H9 (cell line): ENCODE measurements at regions not wholly inside any gene's neighbourhood (a gene's known extent, or its start where the extent isn't known, plus 50 kb on each side); places are given as distances from the start of the nearest gene placed in this dataset.

Experiments used
- DNase-seq: peaks from one replicate; pipeline ENCODE4 v3.0.0-alpha.2; 2017
- H2AFZ ChIP-seq: one replicate; pipeline ENCODE4 v1.6.1; 2013; ENCODE audit warnings: mild to moderate bottlenecking, low read length, control low read depth, moderate library complexity
- H2AK5ac ChIP-seq: 2 replicates; pipeline ENCODE4 v1.6.1; 2013; ENCODE audit warnings: low read length, control low read depth, mixed read lengths; ENCODE audit not compliant: insufficient read length
- H2BK120ac ChIP-seq: one replicate; pipeline ENCODE4 v1.6.1; 2013; ENCODE audit warnings: low read depth, mild to moderate bottlenecking, low read length, control low read depth, inconsistent platforms; ENCODE audit not compliant: poor library complexity, severe bottlenecking
- H2BK12ac ChIP-seq: 2 replicates; pipeline ENCODE4 v1.6.1; 2013; ENCODE audit warnings: low read length, control low read depth, mixed read lengths, low read depth; ENCODE audit not compliant: insufficient read length
- H2BK15ac ChIP-seq: 2 replicates; pipeline ENCODE4 v1.6.1; 2013; ENCODE audit warnings: low read depth, low read length, control low read depth
- H2BK20ac ChIP-seq: one replicate; pipeline ENCODE4 v1.6.1; 2013; ENCODE audit warnings: low read depth, mild to moderate bottlenecking, low read length, control low read depth, inconsistent platforms; ENCODE audit not compliant: poor library complexity, severe bottlenecking
- H2BK5ac ChIP-seq: 2 replicates; pipeline ENCODE4 v1.6.1; 2013; ENCODE audit warnings: low read length, control low read depth, mixed read lengths; ENCODE audit not compliant: insufficient read length
- H3K14ac ChIP-seq: 2 replicates; pipeline ENCODE4 v1.6.1; 2013; ENCODE audit warnings: low read length, control low read depth; ENCODE audit not compliant: insufficient read depth
- H3K18ac ChIP-seq: 2 replicates; pipeline ENCODE4 v1.6.1; 2013; ENCODE audit warnings: low read depth, mild to moderate bottlenecking, mixed read lengths, low read length, control low read depth; ENCODE audit not compliant: insufficient read length
- H3K23ac ChIP-seq: 2 replicates; pipeline ENCODE4 v1.6.1; 2013; ENCODE audit warnings: low read length, control low read depth, mixed read lengths, low read depth; ENCODE audit not compliant: insufficient read length
- H3K23me2 ChIP-seq: 2 replicates; pipeline ENCODE4 v1.6.1; 2013; ENCODE audit warnings: low read depth, mild to moderate bottlenecking, mixed read lengths, low read length, control low read depth; ENCODE audit not compliant: insufficient read length, poor library complexity, severe bottlenecking
- H3K27ac ChIP-seq: 2 replicates; pipeline ENCODE4 v1.5.1; 2013; ENCODE audit warnings: low read length, control low read depth, mixed read lengths, low read depth; ENCODE audit not compliant: insufficient read length
- H3K27me3 ChIP-seq: 2 replicates; pipeline ENCODE4 v1.6.1; 2013; ENCODE audit warnings: low read length, control low read depth, inconsistent platforms; ENCODE audit not compliant: insufficient read depth
- H3K4ac ChIP-seq: 2 replicates; pipeline ENCODE4 v1.6.1; 2013; ENCODE audit warnings: low read depth, mild to moderate bottlenecking, control low read depth, inconsistent platforms, low read length, moderate library complexity
- H3K4me1 ChIP-seq: 2 replicates; pipeline ENCODE4 v1.6.1; 2013; ENCODE audit warnings: low read length, control low read depth, inconsistent platforms; ENCODE audit not compliant: insufficient read depth
- H3K4me2 ChIP-seq: 2 replicates; pipeline ENCODE4 v1.6.1; 2013; ENCODE audit warnings: low read length, control low read depth, mixed read lengths; ENCODE audit not compliant: insufficient read length, insufficient read depth
- H3K56ac ChIP-seq: 2 replicates; pipeline ENCODE4 v1.6.1; 2013; ENCODE audit warnings: low read depth, mild to moderate bottlenecking, mixed read lengths, low read length, control low read depth; ENCODE audit not compliant: insufficient read length
- H3K79me1 ChIP-seq: 2 replicates; pipeline ENCODE4 v1.6.1; 2013; ENCODE audit warnings: low read depth, mild to moderate bottlenecking, moderate library complexity, low read length, control low read depth, inconsistent platforms; ENCODE audit not compliant: insufficient read depth, poor library complexity, severe bottlenecking
- H3K79me2 ChIP-seq: 2 replicates; pipeline ENCODE4 v1.6.1; 2013; ENCODE audit warnings: low read length, control low read depth, inconsistent platforms; ENCODE audit not compliant: insufficient read depth
- H3K9ac ChIP-seq: 2 replicates; pipeline ENCODE4 v1.6.1; 2013; ENCODE audit warnings: low read length, control low read depth, mixed read lengths; ENCODE audit not compliant: insufficient read length; ENCODE audit errors: extremely low read depth
- H3K9me3 ChIP-seq: one replicate; pipeline ENCODE4 v1.6.1; 2013; ENCODE audit warnings: low read depth, low read length, inconsistent platforms; ENCODE audit not compliant: control insufficient read depth
- H3T11ph ChIP-seq: one replicate; pipeline ENCODE4 v1.6.1; 2013; ENCODE audit warnings: mild to moderate bottlenecking, low read length, control low read depth, inconsistent platforms
- H4K20me1 ChIP-seq: one replicate; pipeline ENCODE4 v1.6.1; 2013; ENCODE audit not compliant: control insufficient read depth, insufficient read length, insufficient read depth
- H4K5ac ChIP-seq: 2 replicates; pipeline ENCODE4 v1.6.1; 2013; ENCODE audit warnings: low read depth, mild to moderate bottlenecking, mixed read lengths, low read length, control low read depth; ENCODE audit not compliant: insufficient read length
- H4K8ac ChIP-seq: replicated peaks from 2 replicates; pipeline ENCODE4 v1.6.1; 2013; ENCODE audit warnings: low read length, control low read depth, mixed read lengths, low read depth; ENCODE audit not compliant: insufficient read length
- H4K91ac ChIP-seq: 2 replicates; pipeline ENCODE4 v1.6.1; 2013; ENCODE audit warnings: low read depth, mild to moderate bottlenecking, moderate library complexity, mixed read lengths, low read length, control low read depth; ENCODE audit not compliant: insufficient read length
- H3K27ac Mint-ChIP-seq, 3 experiments: 2 replicates in 2 of 3; 3 replicates in 1 of 3; pipeline ENCODE4 v1.8.0; 2020 to 2021; ENCODE audit warnings: mixed read lengths in 3 of 3, mild to moderate bottlenecking in 1 of 3, moderate library complexity in 1 of 3
- H3K27me3 Mint-ChIP-seq: 2 replicates; pipeline ENCODE4 v1.8.0; 2021; ENCODE audit warnings: low read depth, mild to moderate bottlenecking, moderate library complexity, mixed read lengths
- H3K36me3 Mint-ChIP-seq, 3 experiments: 2 replicates in 2 of 3; 3 replicates in 1 of 3; pipeline ENCODE4 v1.8.0; 2020 to 2021; ENCODE audit warnings: low read depth in 3 of 3, mixed read lengths in 3 of 3; ENCODE audit not compliant: insufficient read depth in 1 of 3
- H3K4me1 Mint-ChIP-seq, 2 experiments: 2 replicates each; pipeline ENCODE4 v1.8.0; 2020; ENCODE audit warnings: mixed read lengths in 2 of 2
- H3K4me3 Mint-ChIP-seq, 2 experiments: 2 replicates in 1 of 2; 3 replicates in 1 of 2; pipeline ENCODE4 v1.8.0; 2020 to 2021; ENCODE audit warnings: mild to moderate bottlenecking in 2 of 2, mixed read lengths in 2 of 2, moderate library complexity in 1 of 2
- H3K9me3 Mint-ChIP-seq, 2 experiments: 2 replicates in 1 of 2; 3 replicates in 1 of 2; pipeline ENCODE4 v1.8.0; 2020; ENCODE audit warnings: mild to moderate bottlenecking in 2 of 2, mixed read lengths in 2 of 2, moderate library complexity in 1 of 2
- CTCF ChIP-seq: fragments of 200-600 bp; sonication (generic); conservative IDR thresholded peaks from 3 replicates; pipeline ENCODE4 v1.8.0; 2021; ENCODE audit warnings: antibody characterized with exemption, mild to moderate bottlenecking
- WGBS: extraction: QIAGEN DNeasy Blood & Tissue Kit; methylation state at CpG from one replicate; pipeline ENCODE4 v1.1.7; 2013; ENCODE audit warnings: missing lambda C conversion rate, low lambda C conversion rate, mixed read lengths; ENCODE audit not compliant: insufficient read length; ENCODE audit errors: extremely low coverage; 5-methylcytosine and 5-hydroxymethylcytosine counted together

GRCh38 chr2:126306539-126306938, 349.4 kb upstream of the GYPC start:
- Histone ChIP-seq H4K20me1 (no peaks in the 10 kb centered on the region), H3K4me2 (no peak overlapping the region), H3K23me2 (no peaks in the 10 kb centered on the region), H3K4me1 (peaks cover 3% of the 10 kb centered on the region; the same call in 1 of the 2 replicates), H3K56ac (no peak overlapping the region), H2BK15ac (no peak overlapping the region), H3K79me1 (no peaks in the 10 kb centered on the region), H3K27ac (no peak overlapping the region), H4K8ac (no peak overlapping the region), H3K14ac (no peak overlapping the region), H3K27me3 (no peaks in the 10 kb centered on the region), H2AK5ac (no peak overlapping the region), H3T11ph (no peak overlapping the region), H3K9me3 (no peaks in the 10 kb centered on the region), H3K9ac (no peak overlapping the region), H2BK120ac (no peak overlapping the region), H3K4ac (no peak overlapping the region), H2AFZ (no peak overlapping the region), H4K91ac (no peak overlapping the region), H2BK12ac (no peak overlapping the region), H4K5ac (no peak overlapping the region), H3K79me2 (no peaks in the 10 kb centered on the region), H2BK20ac (no peak overlapping the region), H3K23ac (no peak overlapping the region), H3K18ac (no peak overlapping the region), H2BK5ac (no peak overlapping the region)
- H3K9me3 Mint-ChIP-seq, result no peaks in the 10 kb centered on the region
- no peak for DNase-seq
- H3K27me3 Mint-ChIP-seq, result no peaks in the 10 kb centered on the region
- no peak overlapping the region for H3K4me3 Mint-ChIP-seq
- no peak overlapping the region for H3K27ac Mint-ChIP-seq
- H3K4me1 Mint-ChIP-seq, result peaks cover 11 to 18% of the 10 kb centered on the region in 2 experiments
- H3K36me3 Mint-ChIP-seq, result no peaks in the 10 kb centered on the region
- no peak for TF ChIP-seq CTCF
- WGBS, result no CpG with 5 or more reads among the region's 4 CpGs
